Tibial nerve (tissue), 4 donors: ENCODE measurements at regions not wholly inside any gene's neighbourhood (a gene's known extent, or its start where the extent isn't known, plus 50 kb on each side); places are given as distances from the start of the nearest gene placed in this dataset.

Experiments
- DNase-seq, 2 donors: peaks; one replicate each; pipeline ENCODE4 v3.0.0-alpha.2; 2019; ENCODE audit warnings: low spot score in 2 of 2
- H3K27ac ChIP-seq, 4 donors: fragments of 200-600 bp; sonication (generic) in 3 of 4; one replicate each; pipeline ENCODE4 v1.5.1; 2017 to 2019; ENCODE audit warnings: mild to moderate bottlenecking in 1 of 4
- H3K27me3 ChIP-seq, 2 donors: fragments of 200-600 bp; sonication (generic) in 1 of 2; one replicate each; pipeline versions ENCODE4 v1.5.1 to v1.6.0; 2017 to 2019
- H3K36me3 ChIP-seq, 3 donors: fragments of 200-600 bp; sonication (generic); one replicate each; pipeline ENCODE4 v1.5.1; 2018 to 2019
- H3K4me1 ChIP-seq, 4 donors: fragments of 200-600 bp; sonication (generic) in 3 of 4; one replicate each; pipeline ENCODE4 v1.5.1; 2017 to 2019
- H3K4me3 ChIP-seq, 4 donors: fragments of 200-600 bp; sonication (generic) in 3 of 4; one replicate each; pipeline ENCODE4 v1.5.1; 2017 to 2019; ENCODE audit warnings: mild to moderate bottlenecking in 1 of 4, moderate library complexity in 1 of 4
- H3K9me3 ChIP-seq, 4 donors: fragments of 200-600 bp; sonication (generic) in 3 of 4; one replicate each; pipeline ENCODE4 v1.5.1; 2017 to 2019
- CTCF ChIP-seq, 5 experiments: fragments of 200-600 bp in 3 of 5; fragments of 450-650 bp in 2 of 5; sonication (generic) in 3 of 5; IDR thresholded peaks; one replicate each; pipeline ENCODE4 v1.5.1; 2016 to 2019; ENCODE audit warnings: antibody characterized with exemption in 5 of 5, mild to moderate bottlenecking in 3 of 5, moderate library complexity in 2 of 5
- EP300 ChIP-seq, 2 donors: sonication (generic); formaldehyde crosslinking; IDR thresholded peaks; one replicate each; pipeline ENCODE4 v1.6.1; 2017; ENCODE audit warnings: antibody characterized with exemption in 2 of 2, mild to moderate bottlenecking in 1 of 2
- POLR2A ChIP-seq, 2 donors: fragments of 450-650 bp; IDR thresholded peaks; one replicate each; pipeline ENCODE4 v1.6.1; 2017; ENCODE audit warnings: antibody characterized with exemption in 2 of 2, mild to moderate bottlenecking in 2 of 2, moderate library complexity in 2 of 2
- WGBS, 2 donors: methylation state at CpG; one replicate each; pipeline ENCODE4 v1.1.5; 2018; 5-methylcytosine and 5-hydroxymethylcytosine counted together

GRCh38 chr2:189379731-189380261 is 61.5 kb upstream of the WDR75 start:
- Histone ChIP-seq H3K27ac (no peak overlapping the region), H3K9me3 (no peaks in the 10 kb centered on the region), H3K27me3 (no peaks in the 10 kb centered on the region), H3K36me3 (no peaks in the 10 kb centered on the region), H3K4me1 (peaks cover 0 to 14% (median 0%) of the 10 kb centered on the region in 4 donors), H3K4me3 (no peak overlapping the region)
- DNase-seq = no peak
- 49 to 51% methylated on average over 1 of the region's 1 CpG for WGBS, 2 donors
- no peak for TF ChIP-seq EP300 (IDR thresholded peaks at IDR 0.05)
- TF ChIP-seq POLR2A (IDR thresholded peaks at IDR 0.05) = no peak
- no peak for TF ChIP-seq CTCF (IDR thresholded peaks at IDR 0.05)

GRCh38 chr2:189382668-189383067 is 58.6 kb upstream of the WDR75 start:
- peaks cover 0 to 14% (median 0%) of the 10 kb centered on the region in 4 donors for H3K4me1 ChIP-seq
- no peaks in the 10 kb centered on the region for H3K27me3 ChIP-seq
- H3K4me3 ChIP-seq = no peak overlapping the region
- TF ChIP-seq EP300 (IDR thresholded peaks at IDR 0.05) = no peak
- no peak for TF ChIP-seq POLR2A (IDR thresholded peaks at IDR 0.05)
- no peak for TF ChIP-seq CTCF (IDR thresholded peaks at IDR 0.05)
- DNase-seq = no peak
- no peak overlapping the region for H3K27ac ChIP-seq
- no peaks in the 10 kb centered on the region for H3K36me3 ChIP-seq
- no peaks in the 10 kb centered on the region for H3K9me3 ChIP-seq

- DNase-seq = no peak
- TF ChIP-seq CTCF (IDR thresholded peaks at IDR 0.05) (no peak), POLR2A (IDR thresholded peaks at IDR 0.05) (no peak), EP300 (IDR thresholded peaks at IDR 0.05) (no peak)
Observed at GRCh38 chr2:189386741-189387140, 54.5 kb upstream of the WDR75 start.

GRCh38 chr2:189391201-189391600 is 50.1 kb upstream of the WDR75 start:
- H3K9me3 ChIP-seq = no peaks in the 10 kb centered on the region
- WGBS, 2 donors = 83 to 90% methylated on average over 3 of the region's 3 CpGs
- H3K27ac ChIP-seq = no peak overlapping the region
- no peak for TF ChIP-seq EP300 (IDR thresholded peaks at IDR 0.05)
- no peak for TF ChIP-seq CTCF (IDR thresholded peaks at IDR 0.05)
- TF ChIP-seq POLR2A (IDR thresholded peaks at IDR 0.05) = no peak
- H3K4me1 ChIP-seq = peaks cover 0 to 7% (median 0%) of the 10 kb centered on the region in 4 donors
- DNase-seq = no peak
- H3K36me3 ChIP-seq = no peaks in the 10 kb centered on the region
- H3K27me3 ChIP-seq = no peaks in the 10 kb centered on the region
- H3K4me3 ChIP-seq = no peak overlapping the region

More at GRCh38 chr2:189386741-189387140, 54.5 kb upstream of the WDR75 start:
- 91 to 96% methylated on average over 3 of the region's 3 CpGs for WGBS, 2 donors
- Histone ChIP-seq H3K4me1 (no peaks in the 10 kb centered on the region), H3K27me3 (no peaks in the 10 kb centered on the region), H3K27ac (no peak overlapping the region), H3K4me3 (no peak overlapping the region), H3K36me3 (no peaks in the 10 kb centered on the region), H3K9me3 (no peaks in the 10 kb centered on the region)
